ENCODE measurements at regions not wholly inside any gene's neighbourhood (a gene's known extent, or its start where the extent isn't known, plus 50 kb on each side); places are given as distances from the start of the nearest gene placed in this dataset.
"Not testable (repeated sequence)": the region's sequence is repeated elsewhere in the genome, so short reads cannot be mapped to it uniquely, and the experiment has no call there.

DNA sequence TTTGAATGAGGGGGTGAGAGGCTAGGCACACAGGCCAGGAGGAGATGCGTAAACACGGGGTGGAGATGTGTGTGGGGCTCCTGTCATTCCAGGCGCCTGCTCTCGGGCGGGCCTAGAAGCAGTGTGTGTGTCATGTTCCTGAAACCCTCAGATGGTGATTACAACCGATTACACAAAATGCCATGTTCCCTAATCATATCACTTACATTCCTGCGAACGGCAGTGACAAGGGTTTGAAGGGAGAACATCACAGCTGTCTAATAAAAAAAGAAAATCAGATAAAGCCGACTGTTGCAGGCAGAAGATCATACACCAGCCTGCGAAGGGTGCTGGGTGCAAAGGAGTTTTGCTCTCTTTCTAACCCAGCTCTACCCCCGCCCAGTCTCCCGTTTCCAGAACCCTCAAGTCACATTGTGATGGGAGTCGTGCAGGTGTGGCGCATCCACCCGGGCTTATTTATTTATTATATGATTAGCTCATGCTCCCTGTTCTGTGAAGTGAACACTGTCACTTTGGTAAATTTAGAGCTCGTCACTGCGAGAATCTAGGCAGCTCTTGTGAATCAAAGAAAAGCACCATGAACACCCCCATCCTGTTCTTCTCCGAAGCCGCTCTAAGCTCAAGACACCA is 140.3 kb downstream of the NR2F2 start:
- no peak for DNase-seq (ENCODE audit: low read depth)

DNA sequence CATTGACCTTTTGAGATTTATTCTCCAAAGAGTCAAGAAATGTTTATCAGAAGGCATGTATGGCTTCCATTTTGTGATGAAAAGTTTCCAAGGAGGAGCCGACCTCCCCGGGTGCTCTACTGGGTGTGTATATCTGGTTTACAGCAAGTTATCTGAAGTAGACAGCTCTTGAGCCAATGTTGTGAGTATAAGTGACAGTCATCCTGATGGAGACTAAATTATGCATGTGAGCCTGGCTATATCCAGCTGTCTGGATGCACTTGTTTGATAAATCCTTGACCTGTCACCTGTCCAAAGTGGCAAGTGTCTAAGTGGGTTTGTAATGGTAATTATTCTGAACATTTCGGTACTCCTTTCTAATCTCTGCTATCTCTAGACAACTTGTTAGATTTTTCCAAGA is 142.2 kb downstream of the NR2F2 start:
- DNase-seq (ENCODE audit: low read depth), result no peak

DNA sequence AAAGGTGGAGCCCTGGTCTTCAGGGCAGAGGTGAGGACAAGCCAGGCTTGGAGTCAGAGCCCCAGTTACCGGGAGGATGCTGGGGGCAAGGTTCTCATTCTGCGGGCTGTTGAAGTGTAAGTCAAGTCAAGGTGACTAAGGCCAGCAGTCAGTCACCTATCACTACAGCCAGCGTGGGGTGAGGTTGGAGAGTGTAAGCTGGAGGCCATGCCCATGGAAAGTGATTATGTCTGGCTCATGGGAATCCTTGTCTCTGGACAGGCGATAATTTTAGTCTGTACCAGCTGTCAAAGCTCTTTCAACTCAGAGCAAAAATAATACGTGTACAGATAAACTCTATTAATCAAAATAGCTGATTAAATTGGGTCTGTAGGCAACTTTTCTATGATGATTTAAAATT is 143.1 kb downstream of the NR2F2 start:
- DNase-seq (ENCODE audit: low read depth), result no peak

DNA sequence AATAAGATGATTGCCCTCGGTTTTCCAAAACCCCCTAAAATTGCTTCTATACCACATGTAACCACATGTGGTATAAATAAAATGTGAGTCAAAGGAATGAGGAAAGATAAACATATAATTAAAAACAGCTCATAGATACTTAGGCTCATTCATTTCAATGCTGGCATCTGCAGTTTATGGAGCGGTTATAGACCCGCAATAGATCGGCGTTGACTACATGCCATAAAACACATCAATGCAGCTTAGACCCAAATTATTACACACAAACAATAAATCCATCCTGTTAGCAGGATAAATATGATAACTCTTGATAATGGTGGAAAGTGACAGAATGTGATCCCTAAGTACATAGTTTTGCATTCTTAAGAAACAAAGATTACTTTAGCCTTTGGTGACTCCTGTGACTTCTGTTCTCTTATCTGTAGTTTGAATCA is 143.7 kb downstream of the NR2F2 start:
- DNase-seq (ENCODE audit: low read depth), result no peak

DNA sequence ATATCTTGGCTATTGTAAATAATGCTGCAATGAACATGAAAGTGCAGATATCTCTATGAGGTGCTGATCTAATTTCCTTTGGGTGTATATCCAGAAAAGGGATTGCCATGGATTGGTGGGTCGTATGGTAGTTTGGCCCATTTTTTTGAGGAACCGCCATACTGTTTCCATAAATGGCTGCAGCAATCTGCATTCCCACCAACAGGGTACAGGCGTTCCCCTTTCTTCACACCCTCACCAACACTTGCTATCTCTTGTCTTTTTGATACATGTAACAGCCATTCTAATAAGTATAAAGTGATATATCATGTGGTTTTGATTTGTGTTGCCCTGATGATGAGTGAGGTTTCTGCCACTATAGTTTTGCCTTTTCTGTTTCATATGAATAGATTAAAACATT is 146.7 kb downstream of the NR2F2 start:
- no peak for DNase-seq (ENCODE audit: low read depth)

DNA sequence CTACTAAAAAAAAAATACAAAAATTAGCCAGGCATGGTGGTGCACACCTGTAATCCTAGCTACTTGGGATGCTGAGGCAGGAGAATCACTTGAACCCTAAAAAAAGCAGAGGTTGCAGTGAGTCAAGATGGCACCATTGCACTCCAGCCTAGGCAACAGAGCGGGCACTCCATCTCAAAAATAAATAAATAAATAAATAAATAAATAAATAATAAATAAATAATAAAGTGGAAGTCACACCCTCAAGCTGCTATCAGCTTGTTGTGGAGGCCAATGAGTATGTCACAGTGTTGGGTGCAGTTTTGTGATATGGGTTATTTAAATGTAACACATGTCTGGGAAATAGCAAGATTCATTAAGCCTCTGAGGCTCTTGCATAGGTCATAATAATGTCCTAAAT is 153.9 kb downstream of the NR2F2 start:
- DNase-seq (ENCODE audit: low read depth), result not testable (repeated sequence)

DNA sequence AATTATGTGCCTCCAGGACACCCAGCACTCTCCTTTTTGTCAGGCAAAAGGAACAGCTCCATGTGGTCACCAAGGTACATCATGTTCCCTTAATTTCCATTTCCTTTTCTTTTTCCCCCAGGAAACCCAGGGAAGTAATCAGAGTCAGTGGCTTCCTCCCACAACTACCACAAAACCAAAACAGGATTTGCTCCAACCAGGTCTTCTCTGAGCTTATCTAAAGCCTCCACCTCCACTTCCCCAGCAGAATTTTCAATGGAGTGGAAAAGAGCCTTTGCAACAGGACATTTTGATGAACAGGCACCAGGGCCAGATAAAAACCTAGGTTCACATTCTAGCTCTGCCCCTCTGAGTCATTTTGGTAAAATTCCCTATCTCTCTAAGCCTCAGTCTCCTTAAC is 154.3 kb downstream of the NR2F2 start:
- no peak for DNase-seq (ENCODE audit: low read depth)

DNA sequence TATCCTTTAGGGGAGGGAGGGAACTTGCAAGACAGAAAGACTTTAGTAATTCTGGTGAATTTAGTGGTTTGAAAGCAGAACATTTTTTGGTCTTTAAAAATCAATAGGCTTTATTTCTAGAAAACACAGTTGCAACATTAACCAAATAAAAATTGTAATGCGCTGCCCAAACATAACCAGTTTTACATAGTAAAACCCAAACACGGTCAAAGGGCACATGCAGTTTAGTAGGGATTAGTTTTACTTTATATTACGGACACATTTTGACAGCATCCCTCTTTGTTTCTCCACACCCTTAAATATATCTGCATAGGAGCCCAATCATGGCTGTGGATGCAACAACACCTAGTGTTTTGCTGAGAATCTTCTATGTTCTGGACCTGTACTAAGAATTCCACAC is 156.7 kb downstream of the NR2F2 start:
- DNase-seq (ENCODE audit: low read depth), result no peak

DNA sequence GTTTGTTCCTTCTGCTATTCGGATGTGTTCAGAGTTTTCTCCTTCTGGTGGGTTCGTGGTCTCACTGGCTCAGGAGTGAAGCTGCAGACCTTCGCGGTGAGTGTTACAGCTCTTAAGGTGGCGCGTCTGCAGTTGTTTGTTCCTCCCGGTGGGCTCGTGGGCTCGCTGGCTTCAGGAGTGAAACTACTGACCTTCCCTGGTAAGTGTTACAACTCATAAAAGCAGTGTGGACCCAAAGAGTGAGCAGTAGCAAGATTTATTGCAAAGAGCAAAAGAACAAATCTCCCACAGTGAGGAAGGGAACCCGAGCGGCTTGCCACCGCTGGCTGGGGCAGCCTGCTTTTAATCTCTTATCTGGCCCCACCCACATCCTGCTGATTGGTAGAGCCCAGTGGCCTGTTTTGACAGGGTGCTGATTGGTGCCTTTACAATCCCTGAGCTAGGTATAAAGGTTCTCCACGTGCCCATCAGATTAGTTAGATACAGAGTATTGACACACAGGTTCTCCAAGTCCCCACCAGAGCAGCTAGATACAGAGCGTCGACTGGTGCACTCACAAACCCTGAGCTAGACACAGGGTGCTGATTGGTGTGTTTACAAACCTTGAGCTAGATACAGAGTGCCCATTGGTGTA is 160.7 kb downstream of the NR2F2 start:
- not testable (repeated sequence) for DNase-seq (ENCODE audit: low read depth)

DNA sequence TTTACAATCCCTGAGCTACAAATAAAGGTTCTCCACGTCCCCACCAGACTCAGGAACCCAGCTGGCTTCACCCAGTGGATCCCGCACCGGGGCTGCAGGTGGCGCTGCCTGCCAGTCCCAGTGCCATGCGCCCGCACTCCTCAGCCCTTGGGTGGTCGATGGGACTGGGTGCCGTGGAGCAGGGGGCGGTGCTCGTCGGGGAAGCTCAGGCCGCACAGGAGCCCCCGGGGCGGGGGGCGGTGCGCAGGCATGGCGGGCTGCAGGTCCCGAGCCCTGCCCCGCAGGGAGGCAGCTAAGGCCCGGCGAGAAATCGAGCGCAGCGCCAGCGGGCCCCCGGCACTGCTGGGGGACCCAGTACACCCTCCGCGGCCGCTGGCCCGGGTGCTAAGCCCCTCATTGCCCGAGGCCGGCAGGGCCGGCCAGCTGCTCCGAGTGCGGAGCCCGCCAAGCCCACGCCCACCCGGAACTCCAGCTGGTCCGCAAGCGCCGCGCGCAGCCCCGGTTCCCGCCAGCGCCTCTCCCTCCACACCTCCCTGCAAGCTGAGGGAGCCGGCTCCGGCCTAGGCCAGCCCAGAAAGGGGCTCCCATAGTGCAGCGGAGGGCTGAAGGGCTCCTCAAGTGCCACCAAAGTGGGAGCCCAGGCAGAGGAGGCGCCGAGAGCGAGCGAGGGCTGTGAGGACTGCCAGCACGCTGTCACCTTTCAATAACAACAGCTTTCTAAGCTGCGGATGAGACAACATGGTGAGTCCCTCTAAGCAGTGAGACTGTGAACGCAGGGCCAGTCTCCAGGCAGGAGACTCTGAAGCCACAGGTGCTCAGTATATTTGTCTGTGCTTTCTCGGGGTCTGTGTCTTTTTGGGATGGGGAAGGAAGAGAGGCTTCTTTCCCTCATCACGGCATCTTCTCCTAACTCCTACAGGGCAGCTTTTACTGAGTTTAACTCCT is 161.5 kb downstream of the NR2F2 start:
- DNase-seq (ENCODE audit: low read depth), result not testable (repeated sequence)

DNA sequence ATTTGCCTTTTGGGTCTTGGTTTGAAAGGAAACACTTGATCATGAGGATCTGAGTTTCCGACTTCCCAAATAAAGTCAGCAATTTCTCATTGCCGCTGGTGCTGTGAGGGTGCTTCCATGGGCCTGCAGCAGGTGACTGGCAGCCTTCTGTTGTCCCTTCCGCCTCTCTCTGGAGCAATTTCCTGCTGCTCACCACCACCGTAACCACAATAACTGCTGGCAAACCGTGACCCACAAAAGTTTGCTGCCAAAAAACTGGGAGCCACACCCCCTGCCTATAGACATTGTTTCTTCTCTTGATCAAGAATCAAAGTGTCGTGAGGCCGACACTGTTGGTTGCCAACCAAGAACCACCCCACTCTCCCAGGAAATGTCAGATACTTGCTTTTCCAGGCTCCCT is 164.0 kb downstream of the NR2F2 start:
- no peak for DNase-seq (ENCODE audit: low read depth)

DNA sequence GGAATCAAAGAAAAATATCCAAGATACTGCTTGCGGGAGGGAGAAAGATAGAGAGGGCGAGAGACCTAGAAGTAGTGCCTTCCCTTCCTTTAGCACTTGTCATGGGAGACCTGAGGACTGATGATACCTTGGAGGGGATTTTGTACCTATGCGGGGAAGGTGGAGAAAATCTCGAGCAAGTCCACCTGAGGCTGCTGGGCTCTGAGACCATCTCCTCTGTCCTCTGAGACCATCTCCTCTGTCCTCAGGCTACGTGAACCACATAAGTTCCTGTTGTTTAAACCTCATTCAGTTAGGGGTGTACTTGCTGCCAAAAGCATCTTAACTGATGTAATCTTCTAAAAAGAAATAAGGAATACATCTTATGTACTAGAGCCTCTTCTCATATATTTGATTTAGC is 164.9 kb downstream of the NR2F2 start:
- no peak for DNase-seq (ENCODE audit: low read depth)

DNA sequence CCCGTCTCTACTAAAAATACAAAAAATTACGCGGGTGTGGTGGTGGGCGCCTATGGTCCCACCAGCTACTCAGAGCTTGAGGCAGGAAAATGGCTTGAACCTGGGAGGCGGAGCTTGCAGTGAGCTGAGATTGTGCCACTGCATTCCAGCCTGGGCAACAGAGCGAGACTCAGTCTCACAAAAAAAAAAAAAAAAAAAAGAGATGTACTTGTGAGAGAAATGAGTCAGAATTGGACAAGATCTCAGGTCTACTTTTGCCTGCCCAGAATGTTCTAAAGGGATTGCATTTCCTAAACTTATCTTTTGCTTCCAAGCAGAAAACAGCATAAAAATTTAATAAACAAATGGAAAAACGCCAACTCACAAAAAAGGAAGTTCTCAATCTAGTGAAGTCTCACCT is 167.5 kb downstream of the NR2F2 start:
- DNase-seq (ENCODE audit: low read depth), result no peak

DNA sequence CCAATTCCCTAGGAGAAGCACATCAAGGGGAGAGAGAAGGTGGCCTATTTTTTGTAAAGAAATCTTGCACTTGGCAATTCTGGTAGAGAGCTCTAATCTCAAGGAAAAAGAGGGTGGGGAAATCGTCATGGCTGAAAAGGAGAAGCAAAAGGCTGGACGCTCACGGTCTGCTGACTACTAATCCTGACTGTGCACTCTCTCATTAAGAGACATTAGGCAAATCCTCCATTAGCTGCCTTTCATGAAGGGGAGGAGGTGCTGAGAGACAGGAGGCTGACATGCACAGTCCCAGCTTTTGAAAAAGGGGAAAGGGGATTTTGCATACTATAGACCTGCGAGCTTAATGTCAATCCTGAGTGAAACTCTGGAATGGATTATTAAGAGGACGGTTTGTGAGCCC is 170.0 kb downstream of the NR2F2 start:
- no peak for DNase-seq (ENCODE audit: low read depth)

DNA sequence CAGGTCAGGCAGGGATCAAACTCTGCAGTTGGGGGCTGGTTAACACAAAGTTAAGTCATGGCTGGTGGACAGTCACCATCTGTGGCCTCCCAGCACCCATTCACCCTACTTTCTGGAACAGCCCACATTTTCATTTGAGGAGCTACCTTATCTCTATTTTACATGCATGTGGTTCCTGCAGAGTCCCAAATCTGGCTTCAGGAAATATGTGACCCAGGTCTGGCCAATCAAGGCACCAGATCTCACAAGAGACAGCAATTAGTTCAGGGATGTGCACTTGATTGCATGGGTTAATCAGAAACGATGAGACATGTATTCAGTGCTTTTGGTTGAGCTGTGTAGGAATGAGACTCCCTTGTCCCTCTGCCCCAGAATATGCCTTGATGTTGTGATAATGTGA is 170.9 kb downstream of the NR2F2 start:
- no peak for DNase-seq (ENCODE audit: low read depth)

DNA sequence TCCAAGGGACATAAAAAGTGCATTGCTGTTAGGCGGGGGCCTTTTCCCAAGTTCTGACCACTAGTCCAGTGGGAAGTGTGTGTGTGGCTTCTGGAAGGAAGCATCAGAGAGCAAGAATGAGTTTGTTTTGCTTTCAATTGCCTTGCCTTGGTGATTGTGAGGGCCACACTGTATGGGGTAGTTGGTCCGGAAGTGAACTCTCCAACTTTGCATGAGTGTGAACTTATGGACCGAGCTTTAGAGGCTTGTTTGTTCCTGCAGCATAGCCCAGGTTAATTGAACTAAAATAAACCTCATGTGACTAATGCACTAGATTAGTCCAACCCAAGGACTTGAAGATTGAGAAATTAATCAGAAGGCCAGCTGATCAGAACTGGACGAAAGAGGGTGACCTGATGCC is 171.7 kb downstream of the NR2F2 start:
- DNase-seq (ENCODE audit: low read depth), result no peak

DNA sequence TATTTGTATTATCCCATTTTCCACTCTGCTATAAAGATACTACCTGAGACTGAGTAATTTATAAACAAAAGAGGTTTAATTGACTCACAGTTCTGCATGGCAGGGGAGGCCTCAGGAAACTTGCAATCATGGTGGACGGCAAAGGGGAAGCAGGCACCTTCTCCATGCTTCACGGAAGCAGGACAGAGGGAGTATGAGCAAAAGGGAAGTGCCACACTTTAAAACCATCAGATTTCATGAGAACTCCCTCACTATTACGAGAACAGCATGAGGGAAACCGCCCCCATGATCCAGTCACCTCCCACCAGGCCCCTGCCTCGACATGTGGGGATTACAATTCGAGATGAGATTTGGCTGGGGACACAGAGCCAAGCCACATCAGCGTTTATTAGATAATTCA is 172.8 kb downstream of the NR2F2 start:
- DNase-seq (ENCODE audit: low read depth), result no peak

DNA sequence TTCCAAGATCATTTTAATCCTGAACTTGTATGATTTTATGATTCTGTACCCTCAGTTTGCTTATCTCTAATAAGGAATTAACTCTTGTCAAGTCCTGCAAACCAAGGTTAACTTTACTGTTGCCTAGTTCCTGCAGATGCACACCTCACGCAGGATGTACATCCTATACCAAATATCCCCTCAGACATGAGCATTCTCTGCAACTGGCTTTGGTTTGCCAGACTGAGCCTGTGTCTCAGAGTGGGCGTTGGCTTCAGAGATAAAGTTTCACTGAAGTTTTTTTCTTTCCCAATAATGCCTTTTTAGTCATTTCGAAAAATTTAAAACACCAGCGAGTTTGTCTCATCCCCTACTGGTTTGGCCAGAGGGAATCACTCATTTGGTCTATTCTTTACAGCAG is 173.9 kb downstream of the NR2F2 start:
- DNase-seq (ENCODE audit: low read depth), result no peak

DNA sequence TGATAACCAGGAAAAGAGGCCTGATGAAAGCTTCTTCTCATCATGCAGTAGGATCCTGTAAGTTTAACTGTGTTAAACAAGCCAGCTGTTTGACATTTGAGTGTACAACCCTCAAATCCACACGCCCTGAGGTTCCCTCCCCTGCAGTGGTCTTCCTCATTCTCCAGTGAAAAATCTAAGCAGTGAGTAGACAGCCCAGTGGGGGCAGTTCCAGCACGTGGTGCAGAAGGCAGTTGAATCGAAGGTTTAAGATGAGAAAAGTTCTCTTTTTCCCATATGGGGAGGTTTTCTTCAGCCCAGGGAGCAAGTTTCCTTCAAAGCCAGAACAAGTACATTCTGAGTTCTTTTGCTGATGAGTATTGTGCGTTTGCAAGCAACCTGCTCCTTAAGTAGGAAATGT is 174.5 kb downstream of the NR2F2 start:
- DNase-seq (ENCODE audit: low read depth), result no peak

DNA sequence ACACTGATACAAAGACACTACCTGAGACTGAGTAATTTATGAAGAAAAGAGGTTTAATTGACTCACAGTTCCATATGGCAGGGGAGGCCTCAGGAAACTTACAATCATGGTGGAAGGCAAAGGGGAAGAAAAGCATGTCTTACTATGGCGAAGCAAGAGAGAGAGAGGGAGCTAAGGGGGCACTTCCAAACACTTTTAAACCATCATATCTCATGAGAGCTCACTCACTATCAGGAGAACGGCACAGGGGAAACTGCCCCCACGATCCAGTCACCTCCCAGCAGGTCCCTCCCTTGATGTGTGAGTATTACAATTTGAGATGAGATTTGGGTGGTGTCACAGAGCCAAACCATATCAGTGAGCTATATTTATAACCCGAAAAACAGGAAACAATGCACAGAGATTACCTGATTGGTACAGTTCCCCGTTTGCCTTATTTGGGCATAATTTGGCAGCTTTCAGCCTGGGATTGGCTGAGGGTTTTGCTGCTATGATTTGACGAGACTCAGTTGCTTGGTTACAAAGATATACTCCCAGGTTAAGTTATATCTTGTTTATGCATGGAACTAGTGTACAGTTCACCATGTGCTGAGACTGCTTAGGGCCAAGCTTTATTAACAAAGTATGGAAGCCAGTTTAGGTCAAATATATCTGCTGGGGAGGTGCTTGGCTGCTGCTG is 184.2 kb downstream of the NR2F2 start:
- no peak for DNase-seq (ENCODE audit: low read depth)

DNA sequence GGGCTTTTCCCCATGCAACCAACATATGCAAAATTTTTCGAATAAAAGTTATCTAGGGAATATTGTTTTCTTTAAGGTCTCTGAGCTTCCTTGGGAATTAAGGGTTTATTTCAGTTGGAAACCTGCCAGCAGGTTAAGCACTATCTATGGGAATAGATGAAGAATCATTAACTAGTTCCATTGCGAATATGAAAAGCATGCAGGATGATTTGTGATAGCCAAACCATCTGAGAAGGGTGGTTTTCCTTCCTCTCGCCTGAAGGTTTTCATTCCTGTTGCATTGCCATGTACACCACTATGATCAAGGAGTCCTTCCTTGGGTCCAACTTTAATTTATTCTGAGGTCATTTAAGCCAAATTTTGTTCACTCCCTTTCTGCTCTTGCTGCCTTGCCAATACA is 184.9 kb downstream of the NR2F2 start:
- no peak for DNase-seq (ENCODE audit: low read depth)

DNA sequence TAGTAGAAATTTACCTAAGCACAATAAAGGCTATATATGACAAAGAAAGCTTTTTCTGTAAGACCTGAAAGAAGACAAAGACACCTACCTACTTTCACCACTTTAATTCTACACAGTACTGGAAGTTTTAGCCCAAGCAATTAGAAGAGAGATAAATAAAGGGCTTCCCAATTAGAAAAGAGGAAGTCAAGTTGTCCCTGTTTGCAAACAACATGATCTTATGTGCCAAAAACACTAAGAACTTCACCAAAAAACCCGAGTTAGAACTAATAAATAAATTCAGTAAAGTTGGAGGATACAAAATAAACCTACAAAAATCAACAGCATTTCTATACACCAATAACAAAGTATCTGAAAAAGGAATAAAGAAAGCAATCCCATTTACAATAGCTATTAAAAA is 190.9 kb downstream of the NR2F2 start:
- DNase-seq (ENCODE audit: low read depth), result no peak

Measured in non-pigmented ciliary epithelial cell (primary cell).